Lower lobe of right lung (tissue), 2 donors: ENCODE measurements at regions not wholly inside any gene's neighbourhood (a gene's known extent, or its start where the extent isn't known, plus 50 kb on each side); places are given as distances from the start of the nearest gene placed in this dataset.

Source experiments
- ATAC-seq, 2 donors: fragments of 200-7000 bp; cut with Tn5 transposase; one replicate each; pipeline ENCODE4 v1.9.1; 2020 to 2022; ENCODE audit warnings: mild to moderate bottlenecking in 2 of 2, moderate library complexity in 2 of 2
- DNase-seq: peaks from one replicate; pipeline ENCODE4 v3.0.0-alpha.2; 2020
- H3K27ac ChIP-seq: fragments of 200-600 bp; one replicate; pipeline ENCODE4 v1.8.0; 2022
- H3K27me3 ChIP-seq: fragments of 200-600 bp; one replicate; pipeline ENCODE4 v1.8.0; 2022; ENCODE audit warnings: low read depth
- H3K36me3 ChIP-seq: fragments of 200-600 bp; one replicate; pipeline ENCODE4 v1.8.0; 2022; ENCODE audit warnings: mild to moderate bottlenecking
- H3K4me1 ChIP-seq: fragments of 200-600 bp; one replicate; pipeline ENCODE4 v1.8.0; 2022
- H3K4me3 ChIP-seq: fragments of 200-600 bp; one replicate; pipeline ENCODE4 v1.8.0; 2022; ENCODE audit warnings: mild to moderate bottlenecking
- H3K9me3 ChIP-seq: fragments of 200-600 bp; one replicate; pipeline ENCODE4 v1.8.0; 2022
- intact Hi-C: fragments of 100-400 bp; cut with DNase I; formaldehyde crosslinking; loops from one replicate; pipeline ENCODE4 v1.11.0; 2022
- TF ChIP-seq, protein P1 (sequence below): fragments of 200-600 bp; IDR thresholded peaks from one replicate; pipeline ENCODE4 v1.8.0; 2022; ENCODE audit warnings: antibody characterized with exemption, mild to moderate bottlenecking
- donor health status: DM: no; HTN: yes; CAD: no; lungs with severe emphysema.

DNA sequence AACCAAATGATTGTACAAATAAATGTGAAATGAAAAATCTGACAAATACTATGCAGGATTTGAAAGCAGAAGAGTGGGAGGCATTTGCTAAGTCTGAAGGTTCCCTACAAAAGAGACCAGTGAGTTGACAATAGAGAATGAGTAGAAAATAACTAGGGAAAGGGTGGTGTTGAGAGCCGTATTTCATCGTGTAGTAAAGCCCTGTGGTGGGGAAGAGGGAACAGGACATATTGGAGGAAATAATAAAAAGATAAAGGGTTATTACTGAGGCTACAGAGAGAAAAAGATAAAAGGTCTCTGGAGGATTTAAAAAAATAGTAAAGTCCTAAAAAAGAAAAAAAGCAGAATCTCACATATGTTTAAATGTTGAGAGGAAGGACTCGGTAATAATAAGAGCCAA, 268.8 kb downstream of the DUSP6 start:
- no peak for DNase-seq
- intact Hi-C loops: no loop called here
- Histone ChIP-seq H3K27ac (no peak overlapping the region), H3K36me3 (no peaks in the 10 kb centered on the region), H3K9me3 (no peaks in the 10 kb centered on the region), H3K4me1 (peaks cover 12% of the 10 kb centered on the region), H3K27me3 (no peaks in the 10 kb centered on the region), H3K4me3 (no peak overlapping the region)
- ATAC-seq: no peak
- TF ChIP-seq, protein P1, sequence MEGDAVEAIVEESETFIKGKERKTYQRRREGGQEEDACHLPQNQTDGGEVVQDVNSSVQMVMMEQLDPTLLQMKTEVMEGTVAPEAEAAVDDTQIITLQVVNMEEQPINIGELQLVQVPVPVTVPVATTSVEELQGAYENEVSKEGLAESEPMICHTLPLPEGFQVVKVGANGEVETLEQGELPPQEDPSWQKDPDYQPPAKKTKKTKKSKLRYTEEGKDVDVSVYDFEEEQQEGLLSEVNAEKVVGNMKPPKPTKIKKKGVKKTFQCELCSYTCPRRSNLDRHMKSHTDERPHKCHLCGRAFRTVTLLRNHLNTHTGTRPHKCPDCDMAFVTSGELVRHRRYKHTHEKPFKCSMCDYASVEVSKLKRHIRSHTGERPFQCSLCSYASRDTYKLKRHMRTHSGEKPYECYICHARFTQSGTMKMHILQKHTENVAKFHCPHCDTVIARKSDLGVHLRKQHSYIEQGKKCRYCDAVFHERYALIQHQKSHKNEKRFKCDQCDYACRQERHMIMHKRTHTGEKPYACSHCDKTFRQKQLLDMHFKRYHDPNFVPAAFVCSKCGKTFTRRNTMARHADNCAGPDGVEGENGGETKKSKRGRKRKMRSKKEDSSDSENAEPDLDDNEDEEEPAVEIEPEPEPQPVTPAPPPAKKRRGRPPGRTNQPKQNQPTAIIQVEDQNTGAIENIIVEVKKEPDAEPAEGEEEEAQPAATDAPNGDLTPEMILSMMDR: no peak

DNA sequence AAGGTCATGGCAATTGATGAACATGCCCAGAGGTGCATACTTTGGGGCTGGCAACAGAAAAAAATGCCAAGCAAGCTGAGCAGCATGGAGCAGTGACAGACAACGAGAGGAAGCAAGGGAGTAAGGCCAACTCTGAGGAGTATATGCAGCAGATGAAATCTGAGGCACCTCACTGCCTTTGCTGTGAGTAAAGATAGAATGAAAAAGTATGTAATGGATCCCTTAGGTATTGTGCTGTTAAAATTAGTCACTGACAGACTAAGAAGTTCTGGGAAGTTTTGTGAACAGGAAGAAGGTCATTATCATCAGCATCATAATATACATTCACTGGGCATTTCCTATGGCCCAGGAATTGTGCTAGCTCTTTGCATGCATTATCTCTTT, 269.9 kb downstream of the DUSP6 start:
- no peaks in the 10 kb centered on the region for H3K36me3 ChIP-seq
- H3K4me1 ChIP-seq: peaks cover 11% of the 10 kb centered on the region
- intact Hi-C loops: no loop called here
- H3K4me3 ChIP-seq: no peak overlapping the region
- DNase-seq (no peak), ATAC-seq (no peak)
- H3K9me3 ChIP-seq: no peaks in the 10 kb centered on the region
- TF ChIP-seq, protein P1: no peak
- no peak overlapping the region for H3K27ac ChIP-seq
- H3K27me3 ChIP-seq: no peaks in the 10 kb centered on the region

DNA sequence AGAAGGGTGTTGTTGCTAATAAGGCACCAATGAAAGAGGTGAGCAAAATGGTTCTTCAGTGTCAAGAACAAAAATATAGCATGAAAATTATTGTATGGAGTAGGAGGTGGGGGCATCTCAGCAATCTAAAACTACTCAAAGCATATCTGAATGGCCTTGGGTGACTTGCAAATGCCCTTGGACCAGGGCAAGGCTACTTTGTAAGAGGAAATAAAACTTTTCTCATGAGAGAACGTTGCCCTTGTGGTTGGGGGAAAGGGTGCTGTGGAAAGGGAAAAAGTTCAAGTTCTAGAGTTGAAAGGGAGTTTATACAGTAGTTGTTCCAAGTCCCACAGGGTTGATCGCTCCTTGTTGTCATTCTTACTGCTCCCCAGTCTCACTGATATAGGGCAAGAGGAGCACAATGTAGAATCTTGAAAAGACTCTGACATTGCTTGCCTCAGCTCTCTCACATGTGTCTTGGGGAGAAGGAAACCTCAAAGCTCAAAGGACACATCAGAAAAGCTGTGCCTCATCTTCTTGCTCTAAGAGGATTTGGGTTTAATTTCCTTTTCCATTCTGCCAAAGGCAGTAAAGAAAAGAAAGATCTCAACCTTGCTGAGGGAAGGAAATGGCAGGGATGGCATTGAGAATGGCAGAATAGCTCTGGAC, 270.5 kb downstream of the DUSP6 start:
- Histone ChIP-seq H3K27ac (no peak overlapping the region), H3K9me3 (no peaks in the 10 kb centered on the region), H3K27me3 (no peaks in the 10 kb centered on the region), H3K4me3 (no peak overlapping the region), H3K36me3 (no peaks in the 10 kb centered on the region), H3K4me1 (peaks cover 7% of the 10 kb centered on the region)
- no peak for DNase-seq
- intact Hi-C loops: no loop called here
- no peak for ATAC-seq
- TF ChIP-seq, protein P1: no peak

DNA sequence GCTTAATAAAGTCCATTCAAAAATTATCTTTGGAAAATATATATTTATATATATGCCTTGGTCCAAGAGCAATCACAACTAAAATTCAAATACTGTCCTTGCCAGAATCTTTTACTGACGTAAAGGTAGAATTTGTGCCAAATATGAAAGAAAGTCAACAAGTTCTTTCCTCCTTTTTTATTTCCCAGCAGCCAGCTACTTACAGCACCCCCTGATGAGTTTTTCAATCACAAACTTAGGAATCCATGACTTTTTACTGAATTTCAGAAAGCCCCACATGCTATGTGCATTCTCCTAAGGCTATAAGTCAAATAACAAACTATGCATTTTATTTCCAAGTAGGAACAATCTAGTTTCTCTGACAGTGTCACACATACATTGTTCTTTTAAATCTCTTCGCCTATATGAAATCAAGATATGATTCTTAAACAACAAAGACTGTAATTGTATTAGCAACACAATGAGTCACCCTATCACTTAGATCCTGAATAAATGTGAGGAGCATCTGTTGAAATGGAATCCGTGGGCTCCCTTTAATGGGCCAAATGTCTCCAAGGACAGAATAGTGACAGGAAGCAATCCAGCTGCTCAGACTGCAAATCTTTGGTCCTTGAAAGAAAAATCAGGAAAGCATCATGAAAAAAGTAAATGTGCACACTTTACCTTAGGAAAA, 271.4 kb downstream of the DUSP6 start:
- DNase-seq: no peak
- Histone ChIP-seq H3K4me1 (peaks cover 7% of the 10 kb centered on the region), H3K36me3 (no peaks in the 10 kb centered on the region), H3K27ac (no peak overlapping the region), H3K27me3 (no peaks in the 10 kb centered on the region), H3K4me3 (no peak overlapping the region), H3K9me3 (no peaks in the 10 kb centered on the region)
- TF ChIP-seq, protein P1: no peak
- intact Hi-C loops: no loop called here
- no peak for ATAC-seq

DNA sequence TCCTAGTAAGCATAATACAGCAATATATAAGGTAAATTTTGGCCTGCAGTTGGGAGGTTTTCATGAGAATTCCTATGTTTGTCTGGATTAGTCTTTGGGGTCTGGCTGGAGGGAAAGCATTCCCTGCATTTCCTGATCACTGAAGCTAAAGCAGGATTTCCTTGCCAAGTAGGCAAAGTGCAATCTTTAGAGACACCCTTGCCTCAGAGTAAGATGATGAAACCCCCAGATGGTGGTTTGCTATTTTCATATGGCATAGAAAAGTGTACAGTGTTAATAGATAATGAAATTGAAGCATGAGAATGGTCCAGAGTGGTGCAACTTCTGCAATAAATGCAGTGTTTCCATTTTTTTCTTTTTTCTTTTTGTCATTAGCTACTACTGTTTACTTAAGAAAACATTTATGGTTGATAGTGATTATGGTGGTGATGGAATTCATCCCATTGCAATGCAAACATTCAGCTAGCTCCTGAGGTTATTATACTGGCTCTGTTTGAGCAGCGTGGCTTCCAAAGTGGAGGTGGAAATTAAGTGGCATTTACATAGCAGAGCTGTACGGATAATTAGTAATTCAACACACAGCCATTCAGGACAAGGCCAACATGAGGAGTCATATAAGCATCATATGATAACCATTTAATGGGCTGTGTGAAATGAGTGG, 276.3 kb downstream of the DUSP6 start:
- H3K4me1 ChIP-seq: no peaks in the 10 kb centered on the region
- H3K27ac ChIP-seq: no peak overlapping the region
- H3K36me3 ChIP-seq: no peaks in the 10 kb centered on the region
- H3K4me3 ChIP-seq: no peak overlapping the region
- TF ChIP-seq, protein P1: no peak
- DNase-seq (no peak), ATAC-seq (no peak)
- no peaks in the 10 kb centered on the region for H3K27me3 ChIP-seq
- intact Hi-C loops: no loop called here
- H3K9me3 ChIP-seq: no peaks in the 10 kb centered on the region
